ENCODE measurements at regions not wholly inside any gene's neighbourhood (a gene's known extent, or its start where the extent isn't known, plus 50 kb on each side); places are given as distances from the start of the nearest gene placed in this dataset.
A peak's percentile ranks its signal among the peaks of the same experiment; 100 is the strongest.
"Not testable (repeated sequence)": the region's sequence is repeated elsewhere in the genome, so short reads cannot be mapped to it uniquely, and the experiment has no call there.

- ATAC-seq = no peak
- DNase-seq (ENCODE audit: low spot score) = no peak
These were observed 211.9 kb upstream of the IRX4 start for GRCh38 chr5:2094616-2094995.

GRCh38 chr5:2093859-2094615 lies 211.3 kb upstream of the IRX4 start:
- ATAC-seq (no peak), DNase-seq (ENCODE audit: low spot score) (no peak)

GRCh38 chr5:2091921-2092320 lies 209.2 kb upstream of the IRX4 start:
- DNase-seq (ENCODE audit: low spot score) (no peak), ATAC-seq (no peak)

GRCh38 chr5:2087980-2088379 lies 205.3 kb upstream of the IRX4 start:
- DNase-seq (ENCODE audit: low spot score) (no peak), ATAC-seq (no peak)

- no peak for DNase-seq (ENCODE audit: low spot score)
- no peak for ATAC-seq
These were observed 192.6 kb upstream of the IRX4 start for GRCh38 chr5:2075365-2075764.

GRCh38 chr5:2071562-2071961 lies 188.8 kb upstream of the IRX4 start:
- DNase-seq (ENCODE audit: low spot score) (no peak), ATAC-seq (no peak)

- not testable (repeated sequence) for DNase-seq (ENCODE audit: low spot score); ATAC-seq
These were observed 188.1 kb upstream of the IRX4 start for GRCh38 chr5:2070787-2071186.

GRCh38 chr5:2068531-2068930 lies 185.8 kb upstream of the IRX4 start:
- ATAC-seq (no peak), DNase-seq (ENCODE audit: low spot score) (no peak)

GRCh38 chr5:2066373-2066772 lies 183.6 kb upstream of the IRX4 start:
- no peak for DNase-seq (ENCODE audit: low spot score)

GRCh38 chr5:2063380-2063779 lies 180.7 kb upstream of the IRX4 start:
- ATAC-seq; DNase-seq (ENCODE audit: low spot score): not testable (repeated sequence)

More at GRCh38 chr5:2066373-2066772, 183.6 kb upstream of the IRX4 start:
- no peak for ATAC-seq

- DNase-seq (ENCODE audit: low spot score) (no peak), ATAC-seq (no peak)
These were observed 170.0 kb upstream of the IRX4 start for GRCh38 chr5:2052687-2053086.

- ATAC-seq = no peak
- DNase-seq (ENCODE audit: low spot score) = no peak
These were observed 167.2 kb upstream of the IRX4 start for GRCh38 chr5:2049876-2050275.

GRCh38 chr5:2048664-2049063 lies 165.9 kb upstream of the IRX4 start:
- no peak for DNase-seq (ENCODE audit: low spot score)
- ATAC-seq = no peak

GRCh38 chr5:2047341-2047927 lies 164.7 kb upstream of the IRX4 start:
- DNase-seq (ENCODE audit: low spot score) = no peak
- ATAC-seq = no peak

- ATAC-seq = no peak
- DNase-seq (ENCODE audit: low spot score) = no peak
These were observed 161.3 kb upstream of the IRX4 start for GRCh38 chr5:2044041-2044440.

GRCh38 chr5:2039180-2039531 lies 156.4 kb upstream of the IRX4 start:
- ATAC-seq (no peak), DNase-seq (ENCODE audit: low spot score) (no peak)

- ATAC-seq (peak; percentile 100), DNase-seq (ENCODE audit: low spot score) (peak; percentile 80)
These were observed 155.8 kb upstream of the IRX4 start for GRCh38 chr5:2038321-2039179.

GRCh38 chr5:2036885-2037284 lies 154.2 kb upstream of the IRX4 start:
- no peak for ATAC-seq
- no peak for DNase-seq (ENCODE audit: low spot score)

GRCh38 chr5:2032432-2032831 lies 149.7 kb upstream of the IRX4 start:
- ATAC-seq (no peak), DNase-seq (ENCODE audit: low spot score) (no peak)

- DNase-seq (ENCODE audit: low spot score) (no peak), ATAC-seq (no peak)
These were observed 148.9 kb upstream of the IRX4 start for GRCh38 chr5:2031581-2031980.

- no peak for DNase-seq (ENCODE audit: low spot score)
- no peak for ATAC-seq
These were observed 147.4 kb upstream of the IRX4 start for GRCh38 chr5:2030131-2030530.

- DNase-seq (ENCODE audit: low spot score) (no peak), ATAC-seq (no peak)
These were observed 146.5 kb upstream of the IRX4 start for GRCh38 chr5:2029206-2029605.
